GM21390 (cell line): ENCODE measurements at regions not wholly inside any gene's neighbourhood (a gene's known extent, or its start where the extent isn't known, plus 50 kb on each side); places are given as distances from the start of the nearest gene placed in this dataset.
A peak's percentile ranks its signal among the peaks of the same experiment; 100 is the strongest.

Experiments
- ATAC-seq: cut with Tn5 transposase; IDR thresholded peaks from one replicate; pipeline ENCODE4 v1.9.1; 2021; ENCODE audit not compliant: unreplicated experiment

DNA sequence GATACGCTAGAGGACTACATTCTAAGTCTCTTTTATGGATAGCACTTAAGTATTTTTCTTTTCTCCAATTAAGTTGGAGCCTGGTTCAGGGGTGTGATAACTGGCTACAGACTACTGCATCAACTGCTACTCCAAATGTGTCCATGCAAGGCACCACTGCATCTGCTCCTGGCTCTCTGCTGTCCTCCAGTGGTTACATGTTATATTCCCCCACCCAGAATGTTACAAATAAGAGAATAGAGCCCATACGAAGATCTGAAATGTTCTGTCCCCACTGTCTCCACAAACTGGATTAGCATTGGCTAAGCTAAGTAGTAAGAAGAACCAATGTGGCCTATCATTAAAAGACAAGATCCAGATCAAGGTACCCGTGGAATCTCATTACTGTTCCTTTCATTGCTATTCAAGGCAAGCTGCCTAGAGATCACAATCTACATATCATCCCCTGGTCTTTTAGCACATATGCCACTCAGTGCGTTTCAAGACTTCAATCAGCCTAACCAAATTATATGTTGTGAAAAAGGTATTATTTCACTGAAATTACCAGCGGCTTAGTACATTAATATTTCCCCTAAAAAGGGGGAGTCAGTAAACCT, 308.3 kb upstream of the SLC8A1 start:
- ATAC-seq, result peak; percentile 63

DNA sequence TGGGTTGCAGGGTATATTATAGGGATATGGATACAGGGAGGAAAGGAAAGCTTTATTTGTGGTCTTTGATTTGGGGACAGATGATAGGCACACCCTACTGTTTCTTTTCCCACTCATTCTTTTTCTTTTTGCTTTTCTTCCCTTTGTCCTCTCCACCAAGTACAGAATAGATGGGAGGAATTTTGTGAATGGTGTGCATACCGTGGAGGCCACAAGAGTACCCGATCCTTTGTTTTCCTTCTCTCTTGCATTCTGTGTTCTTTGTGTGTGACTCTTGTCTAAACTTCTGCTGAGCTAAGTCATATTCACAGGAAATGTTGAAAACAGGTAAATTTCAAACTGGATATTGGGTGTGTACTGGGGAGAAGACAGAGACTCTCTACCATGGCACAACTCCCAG, 321.4 kb upstream of the SLC8A1 start:
- no peak for ATAC-seq

DNA sequence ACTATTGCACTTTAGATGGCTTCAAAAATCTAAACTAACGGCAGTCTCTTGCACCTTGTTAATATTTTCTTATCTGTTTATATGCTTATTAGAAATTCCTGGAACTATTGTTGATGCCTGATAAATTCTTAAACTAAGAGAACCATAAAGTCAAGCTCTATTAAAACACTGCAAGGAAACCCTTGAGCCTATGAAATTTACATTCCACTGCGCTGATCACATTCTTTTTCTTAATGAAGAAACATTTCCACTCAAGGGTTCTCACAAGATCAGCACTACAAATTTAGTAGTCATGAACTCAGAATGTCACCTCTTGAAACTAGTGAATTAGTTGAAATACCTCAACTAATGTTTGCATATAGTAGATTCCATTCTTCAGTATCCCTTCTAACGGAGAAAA, 331.8 kb upstream of the SLC8A1 start:
- ATAC-seq, result no peak

DNA sequence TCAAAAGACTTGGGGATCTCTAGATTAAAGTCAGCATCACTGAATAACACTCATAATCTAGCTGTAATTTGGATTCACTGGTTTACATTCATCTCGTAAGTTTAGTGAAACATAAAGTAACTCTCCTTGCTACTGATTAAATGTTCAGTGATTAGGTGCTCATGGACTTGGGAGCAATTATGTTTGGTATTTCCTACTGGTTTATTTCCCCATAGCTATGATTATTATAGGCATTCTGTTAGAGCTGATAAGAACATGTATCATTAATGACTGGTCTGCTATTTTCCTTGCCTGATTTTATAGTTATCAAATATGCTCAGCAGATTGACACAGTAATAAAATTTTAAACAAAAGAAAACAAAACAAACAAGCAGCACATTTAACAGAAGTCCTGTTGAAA, 334.7 kb upstream of the SLC8A1 start:
- no peak for ATAC-seq

DNA sequence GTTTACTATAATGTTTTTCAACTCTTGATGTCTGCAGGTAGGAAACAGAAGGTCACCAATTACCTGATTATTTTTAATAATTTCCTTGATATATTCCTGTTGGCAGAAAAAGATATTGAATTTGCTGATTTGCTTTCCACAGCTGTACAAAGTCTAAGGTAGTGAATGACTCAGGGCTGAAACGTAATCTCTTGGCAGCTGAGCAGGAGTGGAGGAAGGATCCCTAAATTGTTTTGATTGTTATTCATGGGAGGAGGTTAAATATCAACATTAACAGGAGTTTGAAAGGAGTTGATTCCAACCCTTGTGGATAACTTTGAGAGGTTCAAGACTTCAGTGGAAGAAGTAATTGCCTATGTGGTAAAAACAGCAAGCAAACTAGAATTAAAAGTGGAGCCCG, 345.2 kb upstream of the SLC8A1 start:
- ATAC-seq, result no peak

DNA sequence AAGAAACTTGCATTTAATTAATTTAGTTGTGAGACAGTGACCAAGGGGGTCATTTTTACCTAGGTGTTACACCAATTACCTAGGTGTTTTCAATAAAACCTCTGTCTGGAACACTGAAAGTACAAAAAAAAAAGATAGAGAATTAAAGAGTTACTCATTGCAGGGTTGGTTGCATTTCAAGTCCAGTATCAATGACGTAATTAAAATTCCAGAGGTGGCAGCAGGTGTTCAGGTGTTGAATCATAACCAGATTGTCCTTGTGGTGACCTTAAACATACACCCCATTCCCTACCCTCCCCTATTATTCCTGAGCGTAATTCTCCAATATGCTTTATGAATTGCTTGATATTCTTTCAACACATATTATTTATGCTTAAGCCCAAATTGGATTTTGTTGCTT, 352.0 kb upstream of the SLC8A1 start:
- no peak for ATAC-seq

DNA sequence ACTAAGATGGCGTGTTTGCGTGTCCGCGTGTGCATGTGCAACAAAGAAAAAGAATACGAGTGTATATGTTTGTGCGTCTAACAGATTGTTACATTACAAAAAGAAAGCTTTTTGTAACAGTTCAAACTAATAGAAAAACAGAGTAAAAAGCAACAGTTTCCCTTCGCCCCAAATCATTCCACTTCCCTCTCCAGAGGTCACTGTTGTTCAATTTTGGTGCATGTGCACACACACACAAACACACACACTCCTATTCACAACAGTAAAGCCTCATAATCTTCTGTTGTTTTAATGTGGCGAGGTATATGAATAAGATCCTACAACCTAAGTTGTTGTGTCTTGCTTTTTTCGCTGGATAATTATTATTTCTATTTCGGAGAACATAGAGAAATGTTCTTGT, 357.3 kb upstream of the SLC8A1 start:
- no peak for ATAC-seq

DNA sequence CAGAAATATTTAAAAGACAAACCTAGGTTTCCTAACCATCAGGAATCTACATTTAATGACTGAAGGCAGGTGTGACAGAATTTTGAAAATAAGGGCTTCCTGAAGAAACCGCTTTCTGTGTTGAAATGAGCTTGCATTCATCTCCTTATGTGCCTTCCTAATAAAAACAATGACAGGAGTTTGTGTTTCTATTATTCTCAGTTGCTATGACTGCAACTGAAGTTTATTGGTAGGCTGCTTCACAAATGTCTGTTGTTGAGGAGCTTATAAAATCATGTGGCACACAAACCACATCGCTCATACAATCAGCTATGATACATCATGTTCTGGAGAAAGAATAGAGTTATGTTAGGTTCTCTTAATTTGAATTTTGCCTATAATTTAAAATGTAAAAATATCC, 362.7 kb upstream of the SLC8A1 start:
- ATAC-seq, result no peak

DNA sequence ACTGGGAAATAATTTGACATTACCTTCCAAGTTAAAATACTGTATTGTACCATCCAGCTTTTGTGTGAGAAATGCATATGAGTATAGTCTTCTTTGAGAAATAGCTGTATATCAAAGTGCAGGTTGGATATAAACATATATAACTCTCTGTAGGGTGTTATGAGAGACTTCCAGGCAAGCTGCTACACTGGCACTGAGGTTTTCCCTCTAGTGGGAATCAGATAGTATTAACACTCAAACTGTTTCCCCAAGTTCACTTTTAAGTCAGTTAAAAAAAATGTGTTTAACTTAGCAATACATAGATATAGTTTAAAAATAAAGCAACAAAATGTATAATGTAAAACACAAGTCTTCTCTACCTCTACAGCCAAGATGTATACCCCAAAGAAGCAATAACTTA, 368.4 kb upstream of the SLC8A1 start:
- no peak for ATAC-seq

DNA sequence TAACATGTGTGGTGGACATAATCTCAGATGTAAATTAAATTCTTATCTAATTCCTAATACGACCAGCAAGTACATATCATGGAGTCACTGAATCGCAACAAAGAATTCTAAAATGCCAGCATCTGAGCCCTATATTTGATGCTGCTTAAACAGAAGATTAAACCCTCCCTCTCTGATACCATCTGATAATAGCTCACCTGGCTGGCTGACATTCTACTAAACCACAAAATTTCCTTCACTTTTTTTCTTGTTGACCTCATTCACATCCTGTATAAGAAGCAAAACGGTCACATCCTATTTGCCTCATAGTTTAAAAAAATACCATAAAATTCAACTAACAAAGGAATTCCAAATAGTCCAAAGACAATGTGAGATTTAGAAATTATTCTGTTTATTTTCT, 371.6 kb upstream of the SLC8A1 start:
- no peak for ATAC-seq

DNA sequence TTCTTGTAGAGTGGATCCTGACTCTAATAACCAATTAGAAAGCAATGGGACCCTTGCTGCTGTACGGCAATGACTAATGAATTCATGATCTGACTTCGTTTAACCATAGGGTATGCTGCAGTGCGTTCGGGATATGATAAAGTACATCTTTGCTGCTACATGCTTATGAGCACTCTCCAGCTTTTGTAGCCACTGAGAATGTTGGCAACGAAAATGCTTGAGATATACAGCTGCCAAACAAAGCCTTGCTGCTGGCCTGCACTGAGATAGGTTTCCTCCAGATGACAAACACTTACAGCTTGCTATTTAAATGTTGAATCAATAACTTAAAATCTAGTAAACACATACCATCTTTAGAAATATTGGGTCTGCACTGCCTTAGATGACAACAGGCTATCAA, 372.4 kb upstream of the SLC8A1 start:
- ATAC-seq, result no peak

DNA sequence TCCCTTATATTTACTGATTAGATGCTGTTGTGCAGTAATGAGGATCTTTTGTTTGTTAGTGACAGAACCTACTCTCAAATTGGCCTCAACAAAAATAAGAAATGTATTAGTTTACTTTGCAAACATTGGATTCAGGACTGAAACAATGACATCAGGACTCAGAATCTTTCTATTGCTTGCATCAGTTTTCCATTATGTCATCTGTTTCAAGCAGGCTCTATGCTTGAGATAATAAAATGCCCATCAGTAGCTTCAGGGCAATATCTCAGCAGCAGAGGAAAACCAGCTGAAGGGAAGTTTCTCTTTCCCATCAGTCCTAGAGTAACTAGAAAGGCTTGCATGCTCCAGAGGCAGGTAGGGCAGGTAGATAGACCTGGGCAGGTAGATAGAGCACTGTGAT, 375.5 kb upstream of the SLC8A1 start:
- no peak for ATAC-seq

DNA sequence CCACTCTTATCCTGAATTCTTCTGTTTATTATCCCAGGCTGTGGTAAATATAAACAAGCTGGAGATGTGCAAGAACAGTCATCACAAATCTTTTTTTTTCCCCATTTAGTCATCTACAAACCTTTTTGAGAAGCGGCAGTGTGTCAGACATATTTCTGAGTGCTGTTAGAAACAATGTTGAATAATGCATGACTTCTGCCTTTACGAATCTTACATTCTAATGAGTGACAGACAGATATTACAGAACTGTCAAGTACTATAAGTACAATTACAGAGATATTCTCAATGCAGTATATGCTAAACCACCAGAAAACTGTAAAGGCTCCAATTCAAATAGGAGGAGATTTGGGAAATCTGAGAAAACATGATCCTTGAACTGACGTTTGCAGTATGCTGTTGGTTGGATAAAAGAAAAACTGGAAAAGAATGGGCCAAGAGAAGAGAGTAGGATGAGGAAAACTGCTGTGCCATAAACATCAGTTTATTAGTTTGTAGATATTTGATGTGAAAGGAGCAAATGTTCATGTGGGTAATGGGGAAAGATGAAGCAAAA, 379.5 kb upstream of the SLC8A1 start:
- no peak for ATAC-seq

DNA sequence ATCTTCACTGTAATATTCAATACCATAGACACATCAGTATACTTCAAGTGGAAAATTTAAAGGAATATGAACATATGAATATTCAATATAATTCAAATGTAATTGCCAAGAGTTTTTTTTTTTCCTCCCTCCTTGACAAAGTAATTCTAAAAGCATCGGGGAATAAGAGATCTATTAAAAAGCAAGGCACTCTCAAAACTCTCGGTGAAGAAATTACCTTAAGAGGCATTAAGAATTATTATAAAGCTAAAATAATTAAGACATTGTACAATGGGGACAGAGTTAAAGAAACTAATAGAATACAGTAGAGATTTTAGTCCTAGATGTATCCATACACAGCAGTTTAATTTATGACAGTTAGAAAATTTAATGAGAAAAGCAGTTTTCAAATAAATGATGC, 390.0 kb upstream of the SLC8A1 start:
- ATAC-seq, result no peak

DNA sequence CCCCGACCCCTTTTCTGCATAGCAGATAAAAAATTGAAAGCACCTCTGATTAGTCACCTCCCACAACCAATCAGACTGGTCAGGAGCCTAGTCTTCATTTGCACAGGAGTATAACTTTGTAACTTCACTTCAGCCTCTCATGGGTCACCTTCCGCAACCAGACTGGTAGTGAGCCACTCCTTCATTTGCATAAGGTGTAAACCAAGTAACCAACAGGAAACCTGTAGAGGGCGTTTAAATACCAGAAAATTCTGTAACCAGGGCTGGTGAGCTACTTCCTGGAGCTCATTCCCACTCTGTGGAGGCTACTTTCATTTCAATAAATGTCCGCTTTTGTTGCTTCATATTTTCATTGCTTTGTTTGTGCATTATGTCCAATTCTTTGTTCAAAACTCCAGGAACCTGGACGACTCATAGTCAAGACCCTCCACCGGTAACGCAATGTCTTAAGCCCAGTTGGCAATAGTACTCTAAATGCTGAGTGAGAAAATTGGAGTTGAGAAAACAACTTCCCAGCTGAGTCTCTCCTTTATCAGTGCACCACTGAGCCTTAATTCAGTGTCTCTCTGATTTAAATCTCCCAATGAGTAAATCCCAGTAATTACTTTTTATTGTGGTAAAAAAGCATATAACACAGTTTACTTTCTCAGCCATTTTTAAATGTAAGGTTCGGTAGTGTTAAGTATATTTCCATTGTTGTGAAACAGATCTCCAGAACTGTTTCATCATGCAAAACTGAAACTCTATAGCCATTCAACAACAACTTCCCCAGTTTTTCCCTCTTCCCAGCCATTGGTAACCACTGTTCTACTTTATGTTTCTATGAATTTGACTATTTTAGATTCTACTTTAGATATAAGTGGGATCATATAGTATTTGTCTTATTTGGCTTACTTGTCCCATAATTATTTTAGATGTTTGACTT, 392.7 kb upstream of the SLC8A1 start:
- no peak for ATAC-seq

DNA sequence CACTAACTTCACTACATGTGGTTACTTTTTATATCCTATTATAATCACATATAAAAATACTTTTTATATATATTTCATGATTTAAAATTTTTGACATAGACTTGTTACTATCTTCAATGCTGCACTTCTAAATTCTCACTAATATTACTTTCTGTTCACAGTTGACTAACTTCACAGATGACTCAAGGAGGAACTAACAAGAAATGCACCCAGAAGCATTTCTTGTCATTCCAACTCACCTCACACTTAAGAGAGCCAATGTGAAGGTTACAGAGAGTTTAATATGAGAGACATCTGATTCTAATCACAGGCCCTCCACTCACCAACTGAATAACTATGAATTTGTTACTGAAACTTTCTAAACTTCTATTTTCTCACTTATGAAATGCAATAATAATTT, 399.8 kb upstream of the SLC8A1 start:
- no peak for ATAC-seq

DNA sequence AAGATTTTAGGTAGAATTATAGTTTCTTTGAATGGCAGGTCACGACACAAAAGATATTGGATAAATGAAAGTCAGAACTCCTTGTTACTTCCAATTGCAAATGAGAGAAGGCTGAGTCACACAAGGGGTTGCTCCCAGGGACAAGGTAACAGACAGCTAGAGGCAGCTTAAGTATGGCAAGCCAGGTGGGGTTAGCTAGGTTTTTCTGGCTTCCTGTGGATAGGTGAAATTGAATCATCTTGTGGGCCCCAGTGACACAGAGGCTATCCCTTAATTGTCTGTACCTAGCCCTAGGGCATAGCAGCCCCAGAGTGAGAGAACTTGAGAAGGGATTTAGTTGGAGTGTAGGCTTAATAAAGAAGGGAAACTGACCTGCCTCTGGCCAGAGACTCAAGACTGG, 407.7 kb upstream of the SLC8A1 start:
- no peak for ATAC-seq

DNA sequence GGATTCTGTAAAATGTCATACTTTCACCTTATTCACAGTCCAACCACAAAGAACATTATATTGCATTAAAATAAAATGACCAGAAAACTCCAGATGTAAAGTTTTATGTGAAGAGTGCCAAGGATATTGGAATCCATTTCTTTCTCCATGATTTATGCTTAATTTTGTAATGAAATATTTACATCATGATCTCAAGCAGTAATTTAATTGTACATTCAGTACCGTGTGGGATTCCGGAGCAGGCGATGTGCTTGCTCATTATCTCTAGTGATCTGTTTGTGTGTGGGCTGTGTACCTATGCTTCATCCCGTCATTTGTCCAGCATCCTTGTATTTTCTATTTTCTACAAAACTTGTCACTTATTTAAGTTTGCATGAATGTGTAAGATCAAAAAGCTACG, 415.9 kb upstream of the SLC8A1 start:
- ATAC-seq, result no peak

DNA sequence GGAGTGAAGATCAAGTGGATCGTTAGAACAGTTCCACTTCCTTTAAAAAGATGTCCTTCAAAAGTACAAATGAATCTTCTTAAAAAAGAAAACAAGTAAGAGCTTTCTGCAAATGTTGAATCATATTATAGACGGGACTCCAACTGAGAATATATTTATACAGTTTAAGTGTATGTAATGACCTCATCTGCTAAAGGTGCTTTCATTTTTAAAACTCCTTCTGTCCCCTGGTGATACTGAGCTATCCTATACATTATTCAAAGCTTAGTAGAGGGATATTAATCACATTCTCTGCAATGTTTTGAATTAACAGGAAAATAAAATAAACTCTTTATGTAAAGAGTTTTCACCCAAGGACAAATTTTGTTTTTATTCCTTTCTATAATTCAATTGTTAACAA, 420.7 kb upstream of the SLC8A1 start:
- ATAC-seq, result no peak

DNA sequence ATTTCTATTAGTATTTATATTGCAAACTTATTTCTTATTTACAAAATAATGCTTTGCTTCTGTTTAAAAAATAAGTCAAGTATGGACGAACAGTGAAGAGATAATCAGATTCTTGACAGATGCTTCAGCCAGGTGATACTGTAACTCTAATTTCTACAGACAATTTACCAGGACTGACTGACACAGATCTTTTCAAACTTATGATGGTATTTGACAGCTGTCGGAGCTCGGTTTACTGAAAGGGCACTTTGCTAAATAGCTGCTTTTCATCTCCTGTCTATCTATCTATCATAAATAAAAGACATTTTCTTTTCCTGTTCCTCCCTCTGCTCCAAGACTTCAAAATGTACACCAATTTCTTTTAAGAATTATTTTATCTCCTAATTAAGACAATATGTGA, 422.5 kb upstream of the SLC8A1 start:
- ATAC-seq, result no peak

DNA sequence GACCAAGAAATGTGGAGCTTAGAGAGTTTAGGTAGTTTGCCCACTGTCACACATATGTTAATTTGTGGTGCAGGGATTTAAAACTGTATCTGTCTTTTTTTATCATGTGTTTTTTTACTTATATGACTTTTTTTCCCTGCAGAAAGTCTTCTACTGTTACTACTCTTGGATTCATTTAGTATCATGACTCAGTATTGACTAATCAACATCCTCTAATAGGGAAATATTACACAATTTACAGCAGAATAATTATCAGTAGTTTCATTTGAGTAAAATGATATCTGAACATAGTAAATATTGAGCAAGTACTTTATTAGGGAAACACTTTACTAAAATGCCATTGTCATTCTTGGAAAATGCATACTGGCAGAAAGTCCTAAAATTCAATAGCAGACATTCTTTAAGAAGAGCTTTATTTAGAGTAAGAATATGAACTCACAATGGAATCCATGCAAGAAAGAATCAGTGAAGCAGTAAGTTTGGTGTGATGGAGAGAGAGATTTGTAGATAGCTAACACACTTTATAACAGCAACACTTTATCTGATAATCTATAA, 425.9 kb upstream of the SLC8A1 start:
- ATAC-seq, result no peak

DNA sequence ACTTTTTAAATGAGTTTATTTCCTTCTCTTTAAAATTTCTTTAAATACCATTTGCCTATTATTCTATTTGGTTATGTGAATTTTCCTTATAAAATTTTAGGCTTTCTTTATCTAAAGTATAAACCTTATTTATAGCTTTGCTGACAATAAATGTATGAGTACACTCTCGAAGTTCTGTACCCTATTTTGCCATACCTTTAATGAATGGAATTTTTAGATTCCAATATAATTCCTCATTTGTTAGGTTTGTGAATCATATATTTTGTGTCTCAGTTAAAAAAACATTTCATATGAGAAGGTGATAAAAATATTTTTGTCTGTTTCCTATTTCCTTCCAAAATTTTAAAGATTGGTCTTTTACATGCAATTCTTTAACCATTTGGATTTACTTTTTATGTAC, 427.4 kb upstream of the SLC8A1 start:
- no peak for ATAC-seq
